ENCODE measurements at regions not wholly inside any gene's neighbourhood (a gene's known extent, or its start where the extent isn't known, plus 50 kb on each side); places are given as distances from the start of the nearest gene placed in this dataset.
A peak's percentile ranks its signal among the peaks of the same experiment; 100 is the strongest.

GRCh38 chrX:20863649-20864048, 510.6 kb upstream of the CNKSR2 start:
- no peak for DNase-seq (ENCODE audit: low read depth in 2 of 2)

DNA sequence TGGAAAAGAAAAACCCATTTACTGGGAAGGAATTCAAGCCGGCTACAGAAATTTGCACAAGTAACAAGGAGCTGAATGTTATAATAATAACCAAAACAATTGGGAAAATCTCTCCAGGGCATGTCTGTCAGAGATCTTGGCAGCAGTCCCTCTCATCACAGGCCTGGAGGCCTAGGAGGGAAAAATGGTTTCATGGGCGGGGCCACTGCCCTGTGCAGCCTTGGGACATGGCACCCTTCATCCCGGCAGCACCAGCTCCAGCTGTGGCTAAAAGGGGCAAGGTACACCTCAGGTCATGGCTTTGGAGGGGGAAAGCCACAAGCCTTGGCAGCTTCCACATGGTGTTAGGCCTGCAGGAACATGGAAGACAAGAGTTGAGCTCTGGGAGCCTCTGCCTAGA, 513.1 kb upstream of the CNKSR2 start:
- DNase-seq (ENCODE audit: low read depth in 2 of 2): no peak

DNA sequence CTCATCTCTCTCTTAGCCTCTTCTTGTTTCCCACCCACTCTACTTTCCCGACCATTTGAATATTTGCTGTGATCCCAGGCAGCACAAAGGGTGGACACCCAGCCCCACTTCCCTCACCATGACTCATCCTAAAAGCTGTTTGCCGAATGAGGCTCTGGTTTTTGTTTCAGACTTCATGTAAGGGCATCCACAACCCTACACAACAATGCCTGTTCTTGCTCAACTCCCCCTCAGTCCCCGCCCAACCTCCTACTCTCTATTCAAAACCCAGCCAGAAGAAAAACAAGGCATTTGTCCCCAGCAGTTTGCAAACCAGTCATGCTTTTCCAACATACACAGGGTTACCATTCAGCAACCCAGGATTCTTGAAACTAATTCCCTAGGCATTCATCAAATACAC, 516.5 kb upstream of the CNKSR2 start:
- no peak for DNase-seq (ENCODE audit: low read depth in 2 of 2)

- DNase-seq (ENCODE audit: low read depth in 2 of 2): no peak
Observed at GRCh38 chrX:20838477-20838876, 535.7 kb upstream of the CNKSR2 start.

- DNase-seq (ENCODE audit: low read depth in 2 of 2): peak; percentile 20 to 25
Observed at GRCh38 chrX:20829665-20830491, 544.3 kb upstream of the CNKSR2 start.

- DNase-seq (ENCODE audit: low read depth in 2 of 2): no peak
Observed at GRCh38 chrX:20825984-20826383, 548.2 kb upstream of the CNKSR2 start.

- no peak for DNase-seq (ENCODE audit: low read depth in 2 of 2)
Observed at GRCh38 chrX:20803971-20804370, 537.3 kb upstream of the RPS6KA3 start.

- DNase-seq (ENCODE audit: low read depth in 2 of 2): no peak
Observed at GRCh38 chrX:20802036-20802435, 535.3 kb upstream of the RPS6KA3 start.

DNA sequence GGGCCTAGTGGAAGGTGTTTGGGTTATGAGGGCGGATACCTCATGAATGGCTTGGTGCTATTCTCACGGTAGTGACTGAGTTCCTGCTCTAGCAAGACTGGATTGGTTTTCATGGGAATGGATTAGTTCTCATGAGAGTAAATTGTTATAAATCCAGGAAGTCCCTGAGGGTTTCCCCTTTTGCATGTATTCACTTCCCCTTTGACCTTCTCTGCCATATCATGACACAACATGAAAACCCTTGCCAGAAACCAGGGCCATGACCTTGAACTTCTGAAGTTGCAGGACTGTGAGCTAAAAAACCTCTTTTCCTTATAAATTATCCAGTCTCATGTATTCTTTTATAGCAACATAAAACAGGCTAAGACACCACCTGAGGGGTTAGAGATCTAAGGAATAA, 529.7 kb upstream of the RPS6KA3 start:
- DNase-seq (ENCODE audit: low read depth in 2 of 2): no peak

DNA sequence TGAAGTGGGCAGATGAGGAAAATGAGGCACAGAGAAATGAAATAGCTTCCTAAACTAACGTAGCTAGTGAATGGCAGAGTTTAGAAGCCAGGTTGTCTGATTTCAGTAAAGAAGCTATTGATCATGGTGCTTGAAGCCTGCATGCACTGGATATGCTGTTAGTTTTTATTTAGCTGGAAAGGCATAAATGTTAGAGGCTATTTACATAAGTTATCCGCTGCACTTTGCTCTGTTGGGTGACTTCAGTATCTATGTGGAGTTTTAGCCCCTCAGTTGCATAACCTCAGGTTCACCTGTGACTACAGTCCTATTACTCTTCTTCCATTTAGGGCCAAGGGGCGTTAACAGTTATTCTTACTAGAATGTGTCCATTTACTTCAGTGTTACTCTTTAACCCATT, 522.4 kb upstream of the RPS6KA3 start:
- DNase-seq (ENCODE audit: low read depth in 2 of 2): no peak

DNA sequence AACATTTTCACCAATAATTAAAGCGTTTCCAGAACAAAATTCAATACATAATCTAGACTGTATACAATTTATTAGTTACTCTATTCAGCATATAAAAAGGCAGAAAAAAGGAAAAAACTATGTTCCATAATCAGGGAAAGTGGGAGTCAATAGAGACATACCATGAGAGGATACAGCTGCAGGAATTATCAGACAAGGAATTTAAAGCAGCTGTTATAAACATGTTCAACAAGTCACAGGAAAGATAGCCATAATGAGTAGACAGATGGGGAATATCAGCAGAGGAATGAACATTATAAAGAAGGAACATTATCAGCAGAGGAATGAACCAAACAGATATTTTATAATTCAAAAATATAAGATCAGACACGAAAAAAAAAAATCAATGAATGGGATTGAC, 500.6 kb upstream of the RPS6KA3 start:
- no peak for DNase-seq (ENCODE audit: low read depth in 2 of 2)

- no peak for DNase-seq (ENCODE audit: low read depth in 2 of 2)
Observed at GRCh38 chrX:20756585-20756984, 489.9 kb upstream of the RPS6KA3 start.

- DNase-seq (ENCODE audit: low read depth in 2 of 2): no peak
Observed at GRCh38 chrX:20753076-20753475, 486.4 kb upstream of the RPS6KA3 start.

- DNase-seq (ENCODE audit: low read depth in 2 of 2): no peak
Observed at GRCh38 chrX:20746690-20747089, 480.0 kb upstream of the RPS6KA3 start.

DNA sequence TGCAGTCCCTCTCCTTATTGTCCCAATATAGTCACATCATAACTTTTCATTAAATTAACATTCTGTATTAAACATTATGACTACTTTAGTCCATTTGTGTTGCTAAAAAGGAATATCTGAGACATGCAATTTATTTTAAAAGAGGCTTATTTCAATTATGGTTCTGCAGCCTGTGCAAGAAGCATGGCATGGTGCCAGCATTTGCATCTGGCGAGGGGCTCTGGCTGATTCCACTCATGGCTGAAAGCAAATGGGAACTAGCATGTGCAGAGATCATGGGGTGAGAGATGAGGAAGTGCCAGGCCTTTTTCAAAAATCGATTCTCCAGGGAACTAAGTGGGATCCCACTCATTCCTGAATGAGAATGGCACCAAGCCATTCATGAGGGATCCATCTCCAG, 476.3 kb upstream of the RPS6KA3 start:
- DNase-seq (ENCODE audit: low read depth in 2 of 2): no peak

- DNase-seq (ENCODE audit: low read depth in 2 of 2): peak in 1 of 2 experiments; percentile 21
Observed at GRCh38 chrX:20742106-20742505, 475.4 kb upstream of the RPS6KA3 start.

- DNase-seq (ENCODE audit: low read depth in 2 of 2): no peak
Observed at GRCh38 chrX:20740443-20740842, 473.7 kb upstream of the RPS6KA3 start.

GRCh38 chrX:20739038-20739745, 472.5 kb upstream of the RPS6KA3 start:
- DNase-seq (ENCODE audit: low read depth in 2 of 2): no peak

DNA sequence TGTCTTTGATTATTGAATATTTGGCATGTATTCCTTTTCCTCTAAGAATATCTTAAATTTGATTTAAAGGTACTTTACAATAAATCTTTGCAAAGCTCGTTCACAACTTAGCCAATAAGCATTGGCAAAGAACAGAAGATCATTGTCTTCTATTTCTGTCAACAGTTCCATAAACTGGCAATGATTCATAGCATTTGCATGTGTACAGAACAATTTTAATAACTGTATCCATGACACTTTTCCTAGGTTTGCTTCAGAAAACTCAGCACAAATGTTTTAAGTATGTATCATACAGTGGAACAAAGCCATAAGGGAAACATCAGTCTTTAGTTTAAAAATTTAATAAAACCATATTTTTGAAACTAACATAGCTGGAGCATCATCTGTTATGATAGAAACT, 462.7 kb upstream of the RPS6KA3 start:
- DNase-seq (ENCODE audit: low read depth in 2 of 2): peak; percentile 75 to 76

- no peak for DNase-seq (ENCODE audit: low read depth in 2 of 2)
Observed at GRCh38 chrX:20727447-20727846, 460.7 kb upstream of the RPS6KA3 start.

GRCh38 chrX:20720954-20721626, 454.4 kb upstream of the RPS6KA3 start:
- DNase-seq (ENCODE audit: low read depth in 2 of 2): no peak

- no peak for DNase-seq (ENCODE audit: low read depth in 2 of 2)
Observed at GRCh38 chrX:20718592-20719380, 452.1 kb upstream of the RPS6KA3 start.

Data from fibroblast of skin of left quadriceps (primary cell).